ENCODE measurements at regions not wholly inside any gene's neighbourhood (a gene's known extent, or its start where the extent isn't known, plus 50 kb on each side); places are given as distances from the start of the nearest gene placed in this dataset.

- H3K4me3 ChIP-seq = no peak overlapping the region
- intact Hi-C loops (cut with DNase I; ENCODE audit: low total_unique reads) = no loop called here
- TF ChIP-seq POLR2AphosphoS5 (IDR thresholded peaks at IDR 0.05) (no peak), POLR2A (IDR thresholded peaks at IDR 0.05) (no peak), CTCF (IDR thresholded peaks at IDR 0.05) (no peak)
- H3K4me1 ChIP-seq = no peaks in the 10 kb centered on the region
- DNase-seq (ENCODE audit: low spot score in 2 of 2) = peak in 1 of 2 donors; percentile 38
- no peaks in the 10 kb centered on the region for H3K9me3 ChIP-seq
- H3K36me3 ChIP-seq = no peaks in the 10 kb centered on the region
- H3K27ac ChIP-seq = no peak overlapping the region
- no peaks in the 10 kb centered on the region for H3K27me3 ChIP-seq
These were observed 148.4 kb upstream of the TLE3 start for GRCh38 chr15:70245932-70246622.

GRCh38 chr15:70244978-70245542, 147.3 kb upstream of the TLE3 start:
- Histone ChIP-seq H3K27me3 (no peaks in the 10 kb centered on the region), H3K27ac (no peak overlapping the region), H3K9me3 (no peaks in the 10 kb centered on the region), H3K4me1 (no peaks in the 10 kb centered on the region), H3K36me3 (no peaks in the 10 kb centered on the region), H3K4me3 (no peak overlapping the region)
- no peak for DNase-seq (ENCODE audit: low spot score in 2 of 2)
- TF ChIP-seq POLR2A (IDR thresholded peaks at IDR 0.05) = no peak
- TF ChIP-seq POLR2AphosphoS5 (IDR thresholded peaks at IDR 0.05) = no peak
- no peak for TF ChIP-seq CTCF (IDR thresholded peaks at IDR 0.05)
- intact Hi-C loops (cut with DNase I; ENCODE audit: low total_unique reads) = no loop called here

GRCh38 chr15:70243686-70244540, 146.2 kb upstream of the TLE3 start:
- Histone ChIP-seq H3K4me3 (no peak overlapping the region), H3K9me3 (no peaks in the 10 kb centered on the region), H3K27ac (no peak overlapping the region), H3K36me3 (no peaks in the 10 kb centered on the region), H3K4me1 (no peaks in the 10 kb centered on the region), H3K27me3 (no peaks in the 10 kb centered on the region)
- TF ChIP-seq POLR2A (IDR thresholded peaks at IDR 0.05) (no peak), CTCF (IDR thresholded peaks at IDR 0.05) (no peak), POLR2AphosphoS5 (IDR thresholded peaks at IDR 0.05) (no peak)
- DNase-seq (ENCODE audit: low spot score in 2 of 2) = no peak
- intact Hi-C loops (cut with DNase I; ENCODE audit: low total_unique reads) = no loop called here

GRCh38 chr15:70242951-70243685, 145.4 kb upstream of the TLE3 start:
- TF ChIP-seq POLR2AphosphoS5 (IDR thresholded peaks at IDR 0.05) (no peak), CTCF (IDR thresholded peaks at IDR 0.05) (no peak), POLR2A (IDR thresholded peaks at IDR 0.05) (no peak)
- no peak overlapping the region for H3K4me3 ChIP-seq
- H3K9me3 ChIP-seq = no peaks in the 10 kb centered on the region
- H3K4me1 ChIP-seq = no peaks in the 10 kb centered on the region
- intact Hi-C loops (cut with DNase I; ENCODE audit: low total_unique reads) = no loop called here
- DNase-seq (ENCODE audit: low spot score in 2 of 2) = no peak
- H3K27me3 ChIP-seq = no peaks in the 10 kb centered on the region
- H3K36me3 ChIP-seq = no peaks in the 10 kb centered on the region
- H3K27ac ChIP-seq = no peak overlapping the region
